ENCODE measurements at regions not wholly inside any gene's neighbourhood (a gene's known extent, or its start where the extent isn't known, plus 50 kb on each side); places are given as distances from the start of the nearest gene placed in this dataset.
"Not testable (repeated sequence)": the region's sequence is repeated elsewhere in the genome, so short reads cannot be mapped to it uniquely, and the experiment has no call there.

GRCh38 chr9:28518439-28518838, 945.2 kb upstream of the C9orf72 start:
- H3K4me3 Mint-ChIP-seq, result no peak overlapping the region
- peaks cover 15% of the 10 kb centered on the region for H3K9me3 Mint-ChIP-seq
- ATAC-seq (replicated peaks), result no peak
- H3K36me3 Mint-ChIP-seq (ENCODE audit: low read depth), result no peaks in the 10 kb centered on the region
- no peaks in the 10 kb centered on the region for H3K4me1 Mint-ChIP-seq
- no peaks in the 10 kb centered on the region for H3K27me3 Mint-ChIP-seq
- no peak overlapping the region for H3K27ac Mint-ChIP-seq

- H3K27me3 Mint-ChIP-seq; H3K36me3 Mint-ChIP-seq (ENCODE audit: low read depth); ATAC-seq (replicated peaks); H3K4me1 Mint-ChIP-seq; H3K4me3 Mint-ChIP-seq; H3K27ac Mint-ChIP-seq: not testable (repeated sequence)
- H3K9me3 Mint-ChIP-seq, result peaks cover 10% of the 10 kb centered on the region
Measured at GRCh38 chr9:28524309-28524708, 951.0 kb upstream of the C9orf72 start.

GRCh38 chr9:28528049-28528448, 954.8 kb upstream of the C9orf72 start:
- H3K27ac Mint-ChIP-seq, result no peak overlapping the region
- no peaks in the 10 kb centered on the region for H3K4me1 Mint-ChIP-seq
- no peak for ATAC-seq (replicated peaks)
- no peaks in the 10 kb centered on the region for H3K27me3 Mint-ChIP-seq
- H3K36me3 Mint-ChIP-seq (ENCODE audit: low read depth), result no peaks in the 10 kb centered on the region
- peaks cover 7% of the 10 kb centered on the region for H3K9me3 Mint-ChIP-seq
- H3K4me3 Mint-ChIP-seq, result no peak overlapping the region

- Mint-ChIP-seq H3K27ac (no peak overlapping the region), H3K27me3 (no peaks in the 10 kb centered on the region), H3K4me1 (no peaks in the 10 kb centered on the region), H3K36me3 (ENCODE audit: low read depth) (no peaks in the 10 kb centered on the region), H3K9me3 (peaks cover 3% of the 10 kb centered on the region), H3K4me3 (no peak overlapping the region)
- no peak for ATAC-seq (replicated peaks)
Measured at GRCh38 chr9:28538132-28538531, 964.9 kb upstream of the C9orf72 start.

- no peaks in the 10 kb centered on the region for H3K9me3 Mint-ChIP-seq
- H3K36me3 Mint-ChIP-seq (ENCODE audit: low read depth), result no peaks in the 10 kb centered on the region
- ATAC-seq (replicated peaks), result no peak
- H3K27ac Mint-ChIP-seq, result no peak overlapping the region
- no peaks in the 10 kb centered on the region for H3K27me3 Mint-ChIP-seq
- no peak overlapping the region for H3K4me3 Mint-ChIP-seq
- no peaks in the 10 kb centered on the region for H3K4me1 Mint-ChIP-seq
Measured at GRCh38 chr9:28539434-28540070, 966.3 kb upstream of the C9orf72 start.

- Mint-ChIP-seq H3K27me3 (no peaks in the 10 kb centered on the region), H3K36me3 (ENCODE audit: low read depth) (no peaks in the 10 kb centered on the region), H3K4me1 (no peaks in the 10 kb centered on the region), H3K4me3 (no peak overlapping the region), H3K27ac (no peak overlapping the region), H3K9me3 (peaks cover 5% of the 10 kb centered on the region)
- ATAC-seq (replicated peaks), result no peak
Measured at GRCh38 chr9:28542928-28543327, 969.6 kb upstream of the C9orf72 start.

- H3K27ac Mint-ChIP-seq, result no peak overlapping the region
- H3K36me3 Mint-ChIP-seq (ENCODE audit: low read depth), result no peaks in the 10 kb centered on the region
- H3K9me3 Mint-ChIP-seq, result peaks cover 15% of the 10 kb centered on the region
- no peak for ATAC-seq (replicated peaks)
- H3K4me1 Mint-ChIP-seq, result no peaks in the 10 kb centered on the region
- no peaks in the 10 kb centered on the region for H3K27me3 Mint-ChIP-seq
- H3K4me3 Mint-ChIP-seq, result no peak overlapping the region
Measured at GRCh38 chr9:28547527-28547926, 974.2 kb upstream of the C9orf72 start.

GRCh38 chr9:28563291-28563934, 990.1 kb upstream of the C9orf72 start:
- H3K27ac Mint-ChIP-seq, result no peak overlapping the region
- H3K9me3 Mint-ChIP-seq, result no peaks in the 10 kb centered on the region
- no peaks in the 10 kb centered on the region for H3K27me3 Mint-ChIP-seq
- H3K4me1 Mint-ChIP-seq, result no peaks in the 10 kb centered on the region
- no peak for ATAC-seq (replicated peaks)
- no peaks in the 10 kb centered on the region for H3K36me3 Mint-ChIP-seq (ENCODE audit: low read depth)
- H3K4me3 Mint-ChIP-seq, result no peak overlapping the region

GRCh38 chr9:28583832-28584231, 1010.6 kb upstream of the C9orf72 start:
- H3K9me3 Mint-ChIP-seq, result peaks cover 11% of the 10 kb centered on the region
- no peaks in the 10 kb centered on the region for H3K27me3 Mint-ChIP-seq
- H3K4me3 Mint-ChIP-seq, result no peak overlapping the region
- H3K4me1 Mint-ChIP-seq, result no peaks in the 10 kb centered on the region
- H3K36me3 Mint-ChIP-seq (ENCODE audit: low read depth), result no peaks in the 10 kb centered on the region
- no peak overlapping the region for H3K27ac Mint-ChIP-seq
- ATAC-seq (replicated peaks), result no peak

- Mint-ChIP-seq H3K27me3 (no peaks in the 10 kb centered on the region), H3K36me3 (ENCODE audit: low read depth) (no peaks in the 10 kb centered on the region), H3K9me3 (peaks cover 10% of the 10 kb centered on the region), H3K27ac (no peak overlapping the region), H3K4me3 (no peak overlapping the region), H3K4me1 (no peaks in the 10 kb centered on the region)
- no peak for ATAC-seq (replicated peaks)
Measured at GRCh38 chr9:28584542-28584941, 1011.3 kb upstream of the C9orf72 start.

- Mint-ChIP-seq H3K9me3 (peaks cover 7% of the 10 kb centered on the region), H3K36me3 (ENCODE audit: low read depth) (no peaks in the 10 kb centered on the region), H3K27ac (no peak overlapping the region), H3K4me1 (no peaks in the 10 kb centered on the region), H3K27me3 (no peaks in the 10 kb centered on the region), H3K4me3 (no peak overlapping the region)
- ATAC-seq (replicated peaks), result no peak
Measured at GRCh38 chr9:28587052-28587451, 1013.8 kb upstream of the C9orf72 start.

- peaks cover 4% of the 10 kb centered on the region for H3K9me3 Mint-ChIP-seq
- no peak overlapping the region for H3K4me3 Mint-ChIP-seq
- no peak for ATAC-seq (replicated peaks)
- no peak overlapping the region for H3K27ac Mint-ChIP-seq
- no peaks in the 10 kb centered on the region for H3K27me3 Mint-ChIP-seq
- H3K4me1 Mint-ChIP-seq, result no peaks in the 10 kb centered on the region
- no peaks in the 10 kb centered on the region for H3K36me3 Mint-ChIP-seq (ENCODE audit: low read depth)
Measured at GRCh38 chr9:28598408-28598807, 1025.1 kb upstream of the C9orf72 start.

GRCh38 chr9:28600226-28600625, 1026.9 kb upstream of the C9orf72 start:
- no peaks in the 10 kb centered on the region for H3K4me1 Mint-ChIP-seq
- H3K4me3 Mint-ChIP-seq, result no peak overlapping the region
- ATAC-seq (replicated peaks), result no peak
- no peaks in the 10 kb centered on the region for H3K27me3 Mint-ChIP-seq
- no peaks in the 10 kb centered on the region for H3K9me3 Mint-ChIP-seq
- H3K27ac Mint-ChIP-seq, result no peak overlapping the region
- H3K36me3 Mint-ChIP-seq (ENCODE audit: low read depth), result no peaks in the 10 kb centered on the region

GRCh38 chr9:28607843-28608242, 1034.6 kb upstream of the C9orf72 start:
- no peaks in the 10 kb centered on the region for H3K27me3 Mint-ChIP-seq
- no peak overlapping the region for H3K27ac Mint-ChIP-seq
- no peaks in the 10 kb centered on the region for H3K4me1 Mint-ChIP-seq
- H3K9me3 Mint-ChIP-seq, result peaks cover 3% of the 10 kb centered on the region
- H3K36me3 Mint-ChIP-seq (ENCODE audit: low read depth), result no peaks in the 10 kb centered on the region
- no peak overlapping the region for H3K4me3 Mint-ChIP-seq
- ATAC-seq (replicated peaks), result no peak

- Mint-ChIP-seq H3K27ac (no peak overlapping the region), H3K36me3 (ENCODE audit: low read depth) (no peaks in the 10 kb centered on the region), H3K4me1 (no peaks in the 10 kb centered on the region), H3K4me3 (no peak overlapping the region), H3K9me3 (peaks cover 3% of the 10 kb centered on the region), H3K27me3 (no peaks in the 10 kb centered on the region)
- no peak for ATAC-seq (replicated peaks)
Measured at GRCh38 chr9:28610339-28610738, 1037.1 kb upstream of the C9orf72 start.

Measured in activated T-helper 17 cell treated with anti-CD3 and anti-CD28 coated beads, Interleukin-2, amount 50 U/mL, for 72 hours (primary cell).